ENCODE measurements at regions not wholly inside any gene's neighbourhood (a gene's known extent, or its start where the extent isn't known, plus 50 kb on each side); places are given as distances from the start of the nearest gene placed in this dataset.

GRCh38 chr7:46143949-46144917 lies 223.2 kb upstream of the IGFBP3 start:
- H3K27ac ChIP-seq, result peak overlapping the region; percentile 1; the same call in 1 of the 2 replicates
- no peaks in the 10 kb centered on the region for H3K36me3 ChIP-seq (ENCODE audit: insufficient read depth)
- no peak overlapping the region for H2AFZ ChIP-seq (ENCODE audit: low read depth)
- no peak overlapping the region for H3K4me3 ChIP-seq (IDR thresholded peaks at IDR 0.05; ENCODE audit: insufficient read depth, low read depth, low read length)
- no peak overlapping the region for H3K9ac ChIP-seq
- no peaks in the 10 kb centered on the region for H3K79me2 ChIP-seq (ENCODE audit: insufficient read depth, low read depth)
- H3K27me3 ChIP-seq (ENCODE audit: insufficient read depth, low read depth), result no peaks in the 10 kb centered on the region
- H3K4me1 ChIP-seq (ENCODE audit: low read depth, poor library complexity, severe bottlenecking), result peaks cover 16% of the 10 kb centered on the region
- H3K4me2 ChIP-seq, result peak overlapping the region; percentile 47
- TF ChIP-seq CTCF (conservative IDR thresholded peaks at IDR 0.05; ENCODE audit: low read depth, low read length), result no peak
- H4K20me1 ChIP-seq (ENCODE audit: insufficient read depth), result no peaks in the 10 kb centered on the region

GRCh38 chr7:46143421-46143820 lies 222.3 kb upstream of the IGFBP3 start:
- H3K4me2 ChIP-seq, result peak overlapping the region; percentile 47
- no peak for TF ChIP-seq CTCF (conservative IDR thresholded peaks at IDR 0.05; ENCODE audit: low read depth, low read length)
- H2AFZ ChIP-seq (ENCODE audit: low read depth), result no peak overlapping the region
- peaks cover 16% of the 10 kb centered on the region for H3K4me1 ChIP-seq (ENCODE audit: low read depth, poor library complexity, severe bottlenecking)
- no peak overlapping the region for H3K4me3 ChIP-seq (IDR thresholded peaks at IDR 0.05; ENCODE audit: insufficient read depth, low read depth, low read length)
- H3K9ac ChIP-seq, result no peak overlapping the region
- H4K20me1 ChIP-seq (ENCODE audit: insufficient read depth), result no peaks in the 10 kb centered on the region
- H3K27ac ChIP-seq, result 0 out of 2 replicates have a peak overlapping the region, but pooled peaks have one; percentile 1
- H3K79me2 ChIP-seq (ENCODE audit: insufficient read depth, low read depth), result no peaks in the 10 kb centered on the region
- H3K27me3 ChIP-seq (ENCODE audit: insufficient read depth, low read depth), result no peaks in the 10 kb centered on the region
- H3K36me3 ChIP-seq (ENCODE audit: insufficient read depth), result no peaks in the 10 kb centered on the region

GRCh38 chr7:46139079-46139478 lies 218.0 kb upstream of the IGFBP3 start:
- Histone ChIP-seq H2AFZ (ENCODE audit: low read depth) (no peak overlapping the region), H3K36me3 (ENCODE audit: insufficient read depth) (no peaks in the 10 kb centered on the region), H3K4me1 (ENCODE audit: low read depth, poor library complexity, severe bottlenecking) (peaks cover 11% of the 10 kb centered on the region), H4K20me1 (ENCODE audit: insufficient read depth) (no peaks in the 10 kb centered on the region), H3K27ac (no peak overlapping the region), H3K4me3 (IDR thresholded peaks at IDR 0.05; ENCODE audit: insufficient read depth, low read depth, low read length) (no peak overlapping the region), H3K4me2 (no peak overlapping the region), H3K79me2 (ENCODE audit: insufficient read depth, low read depth) (no peaks in the 10 kb centered on the region), H3K27me3 (ENCODE audit: insufficient read depth, low read depth) (no peaks in the 10 kb centered on the region), H3K9ac (no peak overlapping the region)
- TF ChIP-seq CTCF (conservative IDR thresholded peaks at IDR 0.05; ENCODE audit: low read depth, low read length), result no peak

- no peak overlapping the region for H2AFZ ChIP-seq (ENCODE audit: low read depth)
Measured at GRCh38 chr7:46137725-46138124, 216.7 kb upstream of the IGFBP3 start.

More at GRCh38 chr7:46137725-46138124, 216.7 kb upstream of the IGFBP3 start:
- TF ChIP-seq CTCF (conservative IDR thresholded peaks at IDR 0.05; ENCODE audit: low read depth, low read length), result no peak
- Histone ChIP-seq H3K4me3 (IDR thresholded peaks at IDR 0.05; ENCODE audit: insufficient read depth, low read depth, low read length) (no peak overlapping the region), H3K36me3 (ENCODE audit: insufficient read depth) (no peaks in the 10 kb centered on the region), H3K4me1 (ENCODE audit: low read depth, poor library complexity, severe bottlenecking) (no peaks in the 10 kb centered on the region), H3K79me2 (ENCODE audit: insufficient read depth, low read depth) (no peaks in the 10 kb centered on the region), H3K27me3 (ENCODE audit: insufficient read depth, low read depth) (no peaks in the 10 kb centered on the region), H3K27ac (no peak overlapping the region), H3K4me2 (no peak overlapping the region), H3K9ac (no peak overlapping the region), H4K20me1 (ENCODE audit: insufficient read depth) (no peaks in the 10 kb centered on the region)
